ENCODE measurements at regions not wholly inside any gene's neighbourhood (a gene's known extent, or its start where the extent isn't known, plus 50 kb on each side); places are given as distances from the start of the nearest gene placed in this dataset.

GRCh38 chrX:30150196-30150895 lies 65.0 kb upstream of the MAGEB2 start:
- H3K27me3 ChIP-seq = no peaks in the 10 kb centered on the region
- H3K27ac ChIP-seq = no peak overlapping the region
- H3K4me1 ChIP-seq = no peaks in the 10 kb centered on the region
- H3K4me3 ChIP-seq = no peak overlapping the region
- no peaks in the 10 kb centered on the region for H3K9me3 ChIP-seq
- ATAC-seq (no peak), DNase-seq (no peak)
- intact Hi-C loops (cut with DNase I) = no loop called here
- no peak for TF ChIP-seq CTCF (IDR thresholded peaks at IDR 0.05)
- H3K36me3 ChIP-seq = no peaks in the 10 kb centered on the region

- intact Hi-C loops (cut with DNase I) = no loop called here
- no peak for TF ChIP-seq CTCF (IDR thresholded peaks at IDR 0.05)
- H3K27me3 ChIP-seq = no peaks in the 10 kb centered on the region
- DNase-seq (no peak), ATAC-seq (no peak)
- no peaks in the 10 kb centered on the region for H3K36me3 ChIP-seq
- no peak overlapping the region for H3K27ac ChIP-seq
- H3K4me3 ChIP-seq = no peak overlapping the region
- H3K4me1 ChIP-seq = no peaks in the 10 kb centered on the region
- no peaks in the 10 kb centered on the region for H3K9me3 ChIP-seq
Observed at GRCh38 chrX:30151964-30152363, 63.4 kb upstream of the MAGEB2 start.

- H3K4me1 ChIP-seq = no peaks in the 10 kb centered on the region
- ATAC-seq = no peak
- no peak for DNase-seq
- H3K9me3 ChIP-seq = no peaks in the 10 kb centered on the region
- intact Hi-C loops (cut with DNase I) = no loop called here
- no peak for TF ChIP-seq CTCF (IDR thresholded peaks at IDR 0.05)
- no peaks in the 10 kb centered on the region for H3K36me3 ChIP-seq
- H3K27ac ChIP-seq = no peak overlapping the region
- H3K4me3 ChIP-seq = no peak overlapping the region
- no peaks in the 10 kb centered on the region for H3K27me3 ChIP-seq
Observed at GRCh38 chrX:30153175-30153880, 62.0 kb upstream of the MAGEB2 start.

GRCh38 chrX:30153881-30154260 lies 61.5 kb upstream of the MAGEB2 start:
- no peak for TF ChIP-seq CTCF (IDR thresholded peaks at IDR 0.05)
- intact Hi-C loops (cut with DNase I) = no loop called here

GRCh38 chrX:30156009-30156408 lies 59.4 kb upstream of the MAGEB2 start:
- no peak for DNase-seq
- Histone ChIP-seq H3K27me3 (no peaks in the 10 kb centered on the region), H3K4me1 (no peaks in the 10 kb centered on the region), H3K36me3 (no peaks in the 10 kb centered on the region), H3K9me3 (no peaks in the 10 kb centered on the region), H3K27ac (no peak overlapping the region), H3K4me3 (no peak overlapping the region)
- intact Hi-C loops (cut with DNase I) = no loop called here
- TF ChIP-seq CTCF (IDR thresholded peaks at IDR 0.05) = no peak
- ATAC-seq = no peak

More at GRCh38 chrX:30153881-30154260, 61.5 kb upstream of the MAGEB2 start:
- DNase-seq (no peak), ATAC-seq (no peak)
- no peaks in the 10 kb centered on the region for H3K27me3 ChIP-seq
- no peak overlapping the region for H3K4me3 ChIP-seq
- H3K9me3 ChIP-seq = no peaks in the 10 kb centered on the region
- no peaks in the 10 kb centered on the region for H3K36me3 ChIP-seq
- no peak overlapping the region for H3K27ac ChIP-seq
- no peaks in the 10 kb centered on the region for H3K4me1 ChIP-seq

Data from left lung (tissue), 4 donors.